ENCODE measurements at regions not wholly inside any gene's neighbourhood (a gene's known extent, or its start where the extent isn't known, plus 50 kb on each side); places are given as distances from the start of the nearest gene placed in this dataset.

DNA sequence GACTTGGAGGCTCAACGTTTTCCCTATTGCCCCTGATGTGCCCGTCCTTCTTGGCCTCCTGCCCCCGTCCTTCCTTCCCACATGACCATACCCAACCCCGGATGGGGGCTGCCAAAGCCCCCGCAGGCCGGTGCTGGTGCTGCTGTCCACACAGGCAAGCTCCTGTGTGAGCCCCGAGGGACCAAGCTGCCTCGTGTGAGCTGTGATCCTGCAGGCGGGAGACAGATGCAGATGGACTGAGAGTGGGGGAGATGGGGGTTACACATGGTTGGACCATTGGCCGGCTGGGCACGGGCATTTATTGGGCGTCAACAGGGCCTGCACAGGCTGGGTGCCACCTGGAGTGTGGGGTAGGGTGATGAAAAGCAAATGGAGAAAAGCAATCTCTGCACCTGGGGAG lies 313.2 kb upstream of the B3GAT1 start:
- TF ChIP-seq ZNF654 (tag by site-specific recombination; IDR thresholded peaks at IDR 0.05; ENCODE audit: low read depth) (no peak), WT1 (tag by site-specific recombination; IDR thresholded peaks at IDR 0.05) (no peak), ZFP3 (tag by site-specific recombination; IDR thresholded peaks at IDR 0.05; ENCODE audit: low read depth) (no peak), YY1 (tag by site-specific recombination; IDR thresholded peaks at IDR 0.05) (no peak), ZNF350 (tag by site-specific recombination; IDR thresholded peaks at IDR 0.05) (no peak), ZNF335 (tag by site-specific recombination; conservative IDR thresholded peaks at IDR 0.05) (no peak), ZNF19 (tag by site-specific recombination; IDR thresholded peaks at IDR 0.05; ENCODE audit: low read depth) (no peak)
- TF ChIP-seq, protein P1, sequence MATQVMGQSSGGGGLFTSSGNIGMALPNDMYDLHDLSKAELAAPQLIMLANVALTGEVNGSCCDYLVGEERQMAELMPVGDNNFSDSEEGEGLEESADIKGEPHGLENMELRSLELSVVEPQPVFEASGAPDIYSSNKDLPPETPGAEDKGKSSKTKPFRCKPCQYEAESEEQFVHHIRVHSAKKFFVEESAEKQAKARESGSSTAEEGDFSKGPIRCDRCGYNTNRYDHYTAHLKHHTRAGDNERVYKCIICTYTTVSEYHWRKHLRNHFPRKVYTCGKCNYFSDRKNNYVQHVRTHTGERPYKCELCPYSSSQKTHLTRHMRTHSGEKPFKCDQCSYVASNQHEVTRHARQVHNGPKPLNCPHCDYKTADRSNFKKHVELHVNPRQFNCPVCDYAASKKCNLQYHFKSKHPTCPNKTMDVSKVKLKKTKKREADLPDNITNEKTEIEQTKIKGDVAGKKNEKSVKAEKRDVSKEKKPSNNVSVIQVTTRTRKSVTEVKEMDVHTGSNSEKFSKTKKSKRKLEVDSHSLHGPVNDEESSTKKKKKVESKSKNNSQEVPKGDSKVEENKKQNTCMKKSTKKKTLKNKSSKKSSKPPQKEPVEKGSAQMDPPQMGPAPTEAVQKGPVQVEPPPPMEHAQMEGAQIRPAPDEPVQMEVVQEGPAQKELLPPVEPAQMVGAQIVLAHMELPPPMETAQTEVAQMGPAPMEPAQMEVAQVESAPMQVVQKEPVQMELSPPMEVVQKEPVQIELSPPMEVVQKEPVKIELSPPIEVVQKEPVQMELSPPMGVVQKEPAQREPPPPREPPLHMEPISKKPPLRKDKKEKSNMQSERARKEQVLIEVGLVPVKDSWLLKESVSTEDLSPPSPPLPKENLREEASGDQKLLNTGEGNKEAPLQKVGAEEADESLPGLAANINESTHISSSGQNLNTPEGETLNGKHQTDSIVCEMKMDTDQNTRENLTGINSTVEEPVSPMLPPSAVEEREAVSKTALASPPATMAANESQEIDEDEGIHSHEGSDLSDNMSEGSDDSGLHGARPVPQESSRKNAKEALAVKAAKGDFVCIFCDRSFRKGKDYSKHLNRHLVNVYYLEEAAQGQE (tag by site-specific recombination; IDR thresholded peaks at IDR 0.05), result no peak
- TF ChIP-seq, protein P2, sequence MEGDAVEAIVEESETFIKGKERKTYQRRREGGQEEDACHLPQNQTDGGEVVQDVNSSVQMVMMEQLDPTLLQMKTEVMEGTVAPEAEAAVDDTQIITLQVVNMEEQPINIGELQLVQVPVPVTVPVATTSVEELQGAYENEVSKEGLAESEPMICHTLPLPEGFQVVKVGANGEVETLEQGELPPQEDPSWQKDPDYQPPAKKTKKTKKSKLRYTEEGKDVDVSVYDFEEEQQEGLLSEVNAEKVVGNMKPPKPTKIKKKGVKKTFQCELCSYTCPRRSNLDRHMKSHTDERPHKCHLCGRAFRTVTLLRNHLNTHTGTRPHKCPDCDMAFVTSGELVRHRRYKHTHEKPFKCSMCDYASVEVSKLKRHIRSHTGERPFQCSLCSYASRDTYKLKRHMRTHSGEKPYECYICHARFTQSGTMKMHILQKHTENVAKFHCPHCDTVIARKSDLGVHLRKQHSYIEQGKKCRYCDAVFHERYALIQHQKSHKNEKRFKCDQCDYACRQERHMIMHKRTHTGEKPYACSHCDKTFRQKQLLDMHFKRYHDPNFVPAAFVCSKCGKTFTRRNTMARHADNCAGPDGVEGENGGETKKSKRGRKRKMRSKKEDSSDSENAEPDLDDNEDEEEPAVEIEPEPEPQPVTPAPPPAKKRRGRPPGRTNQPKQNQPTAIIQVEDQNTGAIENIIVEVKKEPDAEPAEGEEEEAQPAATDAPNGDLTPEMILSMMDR (tag by site-specific recombination; IDR thresholded peaks at IDR 0.05), result no peak
- TF ChIP-seq, protein P3, sequence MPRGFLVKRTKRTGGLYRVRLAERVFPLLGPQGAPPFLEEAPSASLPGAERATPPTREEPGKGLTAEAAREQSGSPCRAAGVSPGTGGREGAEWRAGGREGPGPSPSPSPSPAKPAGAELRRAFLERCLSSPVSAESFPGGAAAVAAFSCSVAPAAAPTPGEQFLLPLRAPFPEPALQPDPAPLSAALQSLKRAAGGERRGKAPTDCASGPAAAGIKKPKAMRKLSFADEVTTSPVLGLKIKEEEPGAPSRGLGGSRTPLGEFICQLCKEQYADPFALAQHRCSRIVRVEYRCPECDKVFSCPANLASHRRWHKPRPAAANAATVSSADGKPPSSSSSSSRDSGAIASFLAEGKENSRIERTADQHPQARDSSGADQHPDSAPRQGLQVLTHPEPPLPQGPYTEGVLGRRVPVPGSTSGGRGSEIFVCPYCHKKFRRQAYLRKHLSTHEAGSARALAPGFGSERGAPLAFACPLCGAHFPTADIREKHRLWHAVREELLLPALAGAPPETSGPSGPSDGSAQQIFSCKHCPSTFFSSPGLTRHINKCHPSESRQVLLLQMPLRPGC (tag by site-specific recombination; IDR thresholded peaks at IDR 0.05), result no peak
- TF ChIP-seq, protein P4, sequence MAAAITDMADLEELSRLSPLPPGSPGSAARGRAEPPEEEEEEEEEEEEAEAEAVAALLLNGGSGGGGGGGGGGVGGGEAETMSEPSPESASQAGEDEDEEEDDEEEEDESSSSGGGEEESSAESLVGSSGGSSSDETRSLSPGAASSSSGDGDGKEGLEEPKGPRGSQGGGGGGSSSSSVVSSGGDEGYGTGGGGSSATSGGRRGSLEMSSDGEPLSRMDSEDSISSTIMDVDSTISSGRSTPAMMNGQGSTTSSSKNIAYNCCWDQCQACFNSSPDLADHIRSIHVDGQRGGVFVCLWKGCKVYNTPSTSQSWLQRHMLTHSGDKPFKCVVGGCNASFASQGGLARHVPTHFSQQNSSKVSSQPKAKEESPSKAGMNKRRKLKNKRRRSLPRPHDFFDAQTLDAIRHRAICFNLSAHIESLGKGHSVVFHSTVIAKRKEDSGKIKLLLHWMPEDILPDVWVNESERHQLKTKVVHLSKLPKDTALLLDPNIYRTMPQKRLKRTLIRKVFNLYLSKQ (tag by site-specific recombination; IDR thresholded peaks at IDR 0.05; ENCODE audit: borderline replicate concordance), result no peak
- TF ChIP-seq, protein P5, sequence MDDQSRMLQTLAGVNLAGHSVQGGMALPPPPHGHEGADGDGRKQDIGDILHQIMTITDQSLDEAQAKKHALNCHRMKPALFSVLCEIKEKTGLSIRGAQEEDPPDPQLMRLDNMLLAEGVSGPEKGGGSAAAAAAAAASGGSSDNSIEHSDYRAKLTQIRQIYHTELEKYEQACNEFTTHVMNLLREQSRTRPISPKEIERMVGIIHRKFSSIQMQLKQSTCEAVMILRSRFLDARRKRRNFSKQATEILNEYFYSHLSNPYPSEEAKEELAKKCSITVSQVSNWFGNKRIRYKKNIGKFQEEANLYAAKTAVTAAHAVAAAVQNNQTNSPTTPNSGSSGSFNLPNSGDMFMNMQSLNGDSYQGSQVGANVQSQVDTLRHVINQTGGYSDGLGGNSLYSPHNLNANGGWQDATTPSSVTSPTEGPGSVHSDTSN (CRISPR knock-in tag; IDR thresholded peaks at IDR 0.05), result no peak
- TF ChIP-seq, protein P6, sequence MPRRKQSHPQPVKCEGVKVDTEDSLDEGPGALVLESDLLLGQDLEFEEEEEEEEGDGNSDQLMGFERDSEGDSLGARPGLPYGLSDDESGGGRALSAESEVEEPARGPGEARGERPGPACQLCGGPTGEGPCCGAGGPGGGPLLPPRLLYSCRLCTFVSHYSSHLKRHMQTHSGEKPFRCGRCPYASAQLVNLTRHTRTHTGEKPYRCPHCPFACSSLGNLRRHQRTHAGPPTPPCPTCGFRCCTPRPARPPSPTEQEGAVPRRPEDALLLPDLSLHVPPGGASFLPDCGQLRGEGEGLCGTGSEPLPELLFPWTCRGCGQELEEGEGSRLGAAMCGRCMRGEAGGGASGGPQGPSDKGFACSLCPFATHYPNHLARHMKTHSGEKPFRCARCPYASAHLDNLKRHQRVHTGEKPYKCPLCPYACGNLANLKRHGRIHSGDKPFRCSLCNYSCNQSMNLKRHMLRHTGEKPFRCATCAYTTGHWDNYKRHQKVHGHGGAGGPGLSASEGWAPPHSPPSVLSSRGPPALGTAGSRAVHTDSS (tag by site-specific recombination; IDR thresholded peaks at IDR 0.05), result no peak
- TF ChIP-seq, protein P7, sequence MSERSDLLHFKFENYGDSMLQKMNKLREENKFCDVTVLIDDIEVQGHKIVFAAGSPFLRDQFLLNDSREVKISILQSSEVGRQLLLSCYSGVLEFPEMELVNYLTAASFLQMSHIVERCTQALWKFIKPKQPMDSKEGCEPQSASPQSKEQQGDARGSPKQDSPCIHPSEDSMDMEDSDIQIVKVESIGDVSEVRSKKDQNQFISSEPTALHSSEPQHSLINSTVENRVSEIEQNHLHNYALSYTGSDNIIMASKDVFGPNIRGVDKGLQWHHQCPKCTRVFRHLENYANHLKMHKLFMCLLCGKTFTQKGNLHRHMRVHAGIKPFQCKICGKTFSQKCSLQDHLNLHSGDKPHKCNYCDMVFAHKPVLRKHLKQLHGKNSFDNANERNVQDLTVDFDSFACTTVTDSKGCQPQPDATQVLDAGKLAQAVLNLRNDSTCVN (tag by site-specific recombination; optimal IDR thresholded peaks at IDR 0.05), result no peak

Measured in HEK293 (cell line).